SK-N-SH treated with all-trans-retinoic acid at 6 μM for 48 hours (cell line): ENCODE measurements at regions not wholly inside any gene's neighbourhood (a gene's known extent, or its start where the extent isn't known, plus 50 kb on each side); places are given as distances from the start of the nearest gene placed in this dataset.

Experiments
- ATAC-seq: fragments of 200-7000 bp; cut with Tn5 transposase; 3 replicates; pipeline ENCODE4 v1.9.1; 2020; ENCODE audit warnings: mild to moderate bottlenecking, moderate library complexity
- ARNTL ChIP-seq: fragments of 450-650 bp; formaldehyde crosslinking; IDR thresholded peaks from 2 replicates; pipeline ENCODE4 v1.5.0; 2020; ENCODE audit warnings: low read depth, mild to moderate bottlenecking, moderate library complexity, borderline replicate concordance
- BACH2 ChIP-seq: fragments of 250-450 bp; sonication (Bioruptor Pico); IDR thresholded peaks from 2 replicates; pipeline ENCODE4 v1.9.0; 2021; ENCODE audit warnings: mild to moderate bottlenecking, borderline replicate concordance
- CSDC2 ChIP-seq: fragments of 250-450 bp; sonication (Bioruptor Pico); IDR thresholded peaks from 2 replicates; pipeline ENCODE4 v1.5.0; 2020; ENCODE audit warnings: mild to moderate bottlenecking, moderate library complexity
- ESRRG ChIP-seq: fragments of 250-450 bp; sonication (Bioruptor Pico); IDR thresholded peaks from 2 replicates; pipeline ENCODE4 v1.6.1; 2021; ENCODE audit warnings: mild to moderate bottlenecking
- GLIS3 ChIP-seq: fragments of 250-450 bp; sonication (Bioruptor Pico); IDR thresholded peaks from 2 replicates; pipeline ENCODE4 v1.5.0; 2020; ENCODE audit warnings: mild to moderate bottlenecking, moderate library complexity
- ISL1 ChIP-seq: fragments of 250-450 bp; sonication (Bioruptor Pico); IDR thresholded peaks from 2 replicates; pipeline ENCODE4 v2.1.2; 2022; ENCODE audit warnings: mild to moderate bottlenecking, moderate library complexity
- OSR1 ChIP-seq: fragments of 250-450 bp; sonication (Bioruptor Pico); IDR thresholded peaks from 2 replicates; pipeline ENCODE4 v1.8.0; 2022; ENCODE audit warnings: moderate library complexity, mild to moderate bottlenecking, inconsistent platforms
- PPARA ChIP-seq: fragments of 250-450 bp; sonication (Bioruptor Pico); IDR thresholded peaks from 2 replicates; pipeline ENCODE4 v1.5.0; 2020; ENCODE audit warnings: mild to moderate bottlenecking, borderline replicate concordance
- RARB ChIP-seq: fragments of 250-450 bp; sonication (Bioruptor Pico); IDR thresholded peaks from 2 replicates; pipeline ENCODE4 v1.8.0; 2021; ENCODE audit warnings: mild to moderate bottlenecking, moderate library complexity
- SNAI2 ChIP-seq: fragments of 250-450 bp; sonication (Bioruptor Pico); IDR thresholded peaks from 2 replicates; pipeline ENCODE4 v1.5.0; 2020; ENCODE audit warnings: mild to moderate bottlenecking, moderate library complexity
- TCF4 ChIP-seq: fragments of 250-450 bp; sonication (Bioruptor Pico); IDR thresholded peaks from 2 replicates; pipeline ENCODE4 v1.8.0; 2021; ENCODE audit warnings: mild to moderate bottlenecking, moderate library complexity, borderline replicate concordance
- TOX ChIP-seq: fragments of 250-450 bp; sonication (Bioruptor Pico); IDR thresholded peaks from 2 replicates; pipeline ENCODE4 v1.8.0; 2021; ENCODE audit warnings: mild to moderate bottlenecking, moderate library complexity, borderline replicate concordance
- ZC3H10 ChIP-seq: fragments of 250-450 bp; sonication (Bioruptor Pico); IDR thresholded peaks from 2 replicates; pipeline ENCODE4 v1.5.1; 2021; ENCODE audit warnings: mild to moderate bottlenecking, moderate library complexity
- ZFP3 ChIP-seq: fragments of 250-450 bp; sonication (Bioruptor Pico); IDR thresholded peaks from 2 replicates; pipeline ENCODE4 v1.5.0; 2020; ENCODE audit warnings: mild to moderate bottlenecking, moderate library complexity
- ZNF565 ChIP-seq: fragments of 450-650 bp; formaldehyde crosslinking; conservative IDR thresholded peaks from 2 replicates; pipeline ENCODE4 v1.5.0; 2020; ENCODE audit warnings: low read depth, mild to moderate bottlenecking, moderate library complexity
- ZNF70 ChIP-seq: fragments of 450-650 bp; formaldehyde crosslinking; IDR thresholded peaks from 2 replicates; pipeline ENCODE4 v1.5.0; 2020; ENCODE audit warnings: mild to moderate bottlenecking, moderate library complexity
- ZNF8 ChIP-seq: fragments of 450-650 bp; formaldehyde crosslinking; IDR thresholded peaks from 2 replicates; pipeline ENCODE4 v1.5.0; 2020; ENCODE audit warnings: mild to moderate bottlenecking, moderate library complexity
- TF ChIP-seq, protein P1 (sequence below): fragments of 250-450 bp; sonication (Bioruptor Pico); IDR thresholded peaks from 2 replicates; pipeline ENCODE4 v1.8.0; 2020; ENCODE audit warnings: mild to moderate bottlenecking, moderate library complexity, borderline replicate concordance
- TF ChIP-seq, protein P2 (sequence below): fragments of 250-450 bp; sonication (Bioruptor Pico); IDR thresholded peaks from 2 replicates; pipeline ENCODE4 v1.8.0; 2021; ENCODE audit warnings: low read depth, mild to moderate bottlenecking, moderate library complexity, borderline replicate concordance
- TF ChIP-seq, protein P3 (sequence below): fragments of 250-450 bp; sonication (Bioruptor Pico); IDR thresholded peaks from 2 replicates; pipeline ENCODE4 v1.5.0; 2020; ENCODE audit warnings: mild to moderate bottlenecking, moderate library complexity
- TF ChIP-seq, protein P4 (sequence below): fragments of 250-450 bp; sonication (Bioruptor Pico); IDR thresholded peaks from 2 replicates; pipeline ENCODE4 v1.5.1; 2021; ENCODE audit warnings: mild to moderate bottlenecking, moderate library complexity
- TF ChIP-seq, protein P5 (sequence below): fragments of 250-450 bp; sonication (Bioruptor Pico); IDR thresholded peaks from 2 replicates; pipeline ENCODE4 v1.5.1; 2020; ENCODE audit warnings: low read depth, mild to moderate bottlenecking, moderate library complexity

DNA sequence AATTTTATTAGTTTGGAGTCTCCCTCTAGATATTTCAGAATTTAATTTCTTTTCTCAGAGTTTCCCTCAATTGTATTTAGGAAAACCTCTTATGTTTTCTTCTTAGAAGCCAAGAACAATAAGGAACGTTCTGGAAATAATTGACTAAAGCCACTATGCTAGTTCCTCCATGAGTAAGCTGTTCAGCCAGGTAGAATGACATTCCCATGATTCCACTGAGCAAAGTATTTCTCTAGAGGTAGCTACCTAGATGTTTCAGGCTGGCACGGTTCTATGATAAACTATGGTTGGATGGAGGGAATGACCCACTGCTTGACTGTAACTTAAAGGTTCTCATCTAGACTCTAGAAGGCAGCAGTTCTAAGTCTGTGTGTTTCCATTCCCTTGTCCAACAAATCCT lies 62.4 kb downstream of the CLDN17 start:
- ATAC-seq: no peak
- no peak for TF ChIP-seq SNAI2 (CRISPR knock-in tag)
- TF ChIP-seq, protein P1, sequence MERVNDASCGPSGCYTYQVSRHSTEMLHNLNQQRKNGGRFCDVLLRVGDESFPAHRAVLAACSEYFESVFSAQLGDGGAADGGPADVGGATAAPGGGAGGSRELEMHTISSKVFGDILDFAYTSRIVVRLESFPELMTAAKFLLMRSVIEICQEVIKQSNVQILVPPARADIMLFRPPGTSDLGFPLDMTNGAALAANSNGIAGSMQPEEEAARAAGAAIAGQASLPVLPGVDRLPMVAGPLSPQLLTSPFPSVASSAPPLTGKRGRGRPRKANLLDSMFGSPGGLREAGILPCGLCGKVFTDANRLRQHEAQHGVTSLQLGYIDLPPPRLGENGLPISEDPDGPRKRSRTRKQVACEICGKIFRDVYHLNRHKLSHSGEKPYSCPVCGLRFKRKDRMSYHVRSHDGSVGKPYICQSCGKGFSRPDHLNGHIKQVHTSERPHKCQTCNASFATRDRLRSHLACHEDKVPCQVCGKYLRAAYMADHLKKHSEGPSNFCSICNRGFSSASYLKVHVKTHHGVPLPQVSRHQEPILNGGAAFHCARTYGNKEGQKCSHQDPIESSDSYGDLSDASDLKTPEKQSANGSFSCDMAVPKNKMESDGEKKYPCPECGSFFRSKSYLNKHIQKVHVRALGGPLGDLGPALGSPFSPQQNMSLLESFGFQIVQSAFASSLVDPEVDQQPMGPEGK (CRISPR knock-in tag): no peak
- TF ChIP-seq PPARA: no peak
- no peak for TF ChIP-seq ARNTL (CRISPR knock-in tag)
- TF ChIP-seq ESRRG (CRISPR knock-in tag): no peak
- no peak for TF ChIP-seq CSDC2
- no peak for TF ChIP-seq ZNF565 (CRISPR knock-in tag)
- no peak for TF ChIP-seq ZNF8 (CRISPR knock-in tag)
- TF ChIP-seq BACH2: no peak
- TF ChIP-seq ISL1 (CRISPR knock-in tag): no peak

DNA sequence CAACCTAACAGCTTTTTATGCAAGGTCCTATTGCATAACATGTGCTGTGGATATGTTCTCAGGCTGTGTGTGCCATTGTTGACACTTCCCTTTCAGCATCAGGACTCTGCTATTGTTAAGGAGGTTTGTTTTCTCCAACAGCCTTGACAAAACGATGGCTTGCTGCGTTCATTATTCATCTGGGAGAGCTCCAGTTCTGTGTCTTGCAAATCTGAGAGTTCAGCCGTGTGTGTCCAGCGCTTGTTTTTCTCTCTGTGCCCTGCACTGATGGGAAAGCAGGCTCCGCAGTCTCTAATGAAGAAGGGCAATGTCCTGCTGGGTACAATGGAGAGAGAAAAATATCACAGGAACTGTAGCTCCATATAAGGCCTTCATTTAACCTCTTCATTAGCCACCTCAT lies 63.7 kb downstream of the CLDN17 start:
- ATAC-seq: no peak
- TF ChIP-seq, protein P2, sequence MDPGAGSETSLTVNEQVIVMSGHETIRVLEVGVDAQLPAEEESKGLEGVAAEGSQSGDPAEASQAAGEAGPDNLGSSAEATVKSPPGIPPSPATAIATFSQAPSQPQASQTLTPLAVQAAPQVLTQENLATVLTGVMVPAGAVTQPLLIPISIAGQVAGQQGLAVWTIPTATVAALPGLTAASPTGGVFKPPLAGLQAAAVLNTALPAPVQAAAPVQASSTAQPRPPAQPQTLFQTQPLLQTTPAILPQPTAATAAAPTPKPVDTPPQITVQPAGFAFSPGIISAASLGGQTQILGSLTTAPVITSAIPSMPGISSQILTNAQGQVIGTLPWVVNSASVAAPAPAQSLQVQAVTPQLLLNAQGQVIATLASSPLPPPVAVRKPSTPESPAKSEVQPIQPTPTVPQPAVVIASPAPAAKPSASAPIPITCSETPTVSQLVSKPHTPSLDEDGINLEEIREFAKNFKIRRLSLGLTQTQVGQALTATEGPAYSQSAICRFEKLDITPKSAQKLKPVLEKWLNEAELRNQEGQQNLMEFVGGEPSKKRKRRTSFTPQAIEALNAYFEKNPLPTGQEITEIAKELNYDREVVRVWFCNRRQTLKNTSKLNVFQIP: no peak
- TF ChIP-seq PPARA (no peak), GLIS3 (CRISPR knock-in tag) (no peak), ISL1 (CRISPR knock-in tag) (no peak), ZFP3 (CRISPR knock-in tag) (no peak), ZC3H10 (CRISPR knock-in tag) (no peak), ZNF70 (CRISPR knock-in tag) (no peak), RARB (CRISPR knock-in tag) (no peak), ESRRG (CRISPR knock-in tag) (no peak), ARNTL (CRISPR knock-in tag) (no peak), OSR1 (no peak), SNAI2 (CRISPR knock-in tag) (no peak), TOX (no peak), ZNF565 (CRISPR knock-in tag) (no peak)
- TF ChIP-seq, protein P3, sequence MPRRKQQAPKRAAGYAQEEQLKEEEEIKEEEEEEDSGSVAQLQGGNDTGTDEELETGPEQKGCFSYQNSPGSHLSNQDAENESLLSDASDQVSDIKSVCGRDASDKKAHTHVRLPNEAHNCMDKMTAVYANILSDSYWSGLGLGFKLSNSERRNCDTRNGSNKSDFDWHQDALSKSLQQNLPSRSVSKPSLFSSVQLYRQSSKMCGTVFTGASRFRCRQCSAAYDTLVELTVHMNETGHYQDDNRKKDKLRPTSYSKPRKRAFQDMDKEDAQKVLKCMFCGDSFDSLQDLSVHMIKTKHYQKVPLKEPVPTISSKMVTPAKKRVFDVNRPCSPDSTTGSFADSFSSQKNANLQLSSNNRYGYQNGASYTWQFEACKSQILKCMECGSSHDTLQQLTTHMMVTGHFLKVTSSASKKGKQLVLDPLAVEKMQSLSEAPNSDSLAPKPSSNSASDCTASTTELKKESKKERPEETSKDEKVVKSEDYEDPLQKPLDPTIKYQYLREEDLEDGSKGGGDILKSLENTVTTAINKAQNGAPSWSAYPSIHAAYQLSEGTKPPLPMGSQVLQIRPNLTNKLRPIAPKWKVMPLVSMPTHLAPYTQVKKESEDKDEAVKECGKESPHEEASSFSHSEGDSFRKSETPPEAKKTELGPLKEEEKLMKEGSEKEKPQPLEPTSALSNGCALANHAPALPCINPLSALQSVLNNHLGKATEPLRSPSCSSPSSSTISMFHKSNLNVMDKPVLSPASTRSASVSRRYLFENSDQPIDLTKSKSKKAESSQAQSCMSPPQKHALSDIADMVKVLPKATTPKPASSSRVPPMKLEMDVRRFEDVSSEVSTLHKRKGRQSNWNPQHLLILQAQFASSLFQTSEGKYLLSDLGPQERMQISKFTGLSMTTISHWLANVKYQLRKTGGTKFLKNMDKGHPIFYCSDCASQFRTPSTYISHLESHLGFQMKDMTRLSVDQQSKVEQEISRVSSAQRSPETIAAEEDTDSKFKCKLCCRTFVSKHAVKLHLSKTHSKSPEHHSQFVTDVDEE (CRISPR knock-in tag): no peak
- TF ChIP-seq, all 23 proteins: peak for 0

DNA sequence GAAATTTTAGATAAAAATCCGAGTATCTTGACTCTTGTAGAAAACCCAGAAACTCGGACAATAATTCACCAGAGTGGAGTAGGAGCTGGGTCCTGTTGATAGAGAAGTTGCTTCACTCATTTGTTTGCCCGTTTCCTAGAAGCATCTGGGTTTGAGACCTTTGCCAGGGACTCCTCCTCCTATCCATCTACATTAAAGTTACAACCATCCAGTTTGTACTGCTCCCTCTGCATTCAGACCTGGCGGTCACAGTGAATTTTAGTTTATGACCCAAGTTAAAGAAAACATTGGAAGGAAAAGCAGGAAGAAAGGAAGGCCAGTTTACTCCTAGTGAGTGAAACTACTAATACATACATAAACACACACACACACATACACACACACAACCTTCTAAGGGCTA lies 64.6 kb downstream of the CLDN17 start:
- ATAC-seq: no peak
- TF ChIP-seq, protein P4, sequence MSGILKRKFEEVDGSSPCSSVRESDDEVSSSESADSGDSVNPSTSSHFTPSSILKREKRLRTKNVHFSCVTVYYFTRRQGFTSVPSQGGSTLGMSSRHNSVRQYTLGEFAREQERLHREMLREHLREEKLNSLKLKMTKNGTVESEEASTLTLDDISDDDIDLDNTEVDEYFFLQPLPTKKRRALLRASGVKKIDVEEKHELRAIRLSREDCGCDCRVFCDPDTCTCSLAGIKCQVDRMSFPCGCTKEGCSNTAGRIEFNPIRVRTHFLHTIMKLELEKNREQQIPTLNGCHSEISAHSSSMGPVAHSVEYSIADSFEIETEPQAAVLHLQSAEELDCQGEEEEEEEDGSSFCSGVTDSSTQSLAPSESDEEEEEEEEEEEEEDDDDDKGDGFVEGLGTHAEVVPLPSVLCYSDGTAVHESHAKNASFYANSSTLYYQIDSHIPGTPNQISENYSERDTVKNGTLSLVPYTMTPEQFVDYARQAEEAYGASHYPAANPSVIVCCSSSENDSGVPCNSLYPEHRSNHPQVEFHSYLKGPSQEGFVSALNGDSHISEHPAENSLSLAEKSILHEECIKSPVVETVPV: no peak
- TF ChIP-seq ISL1 (CRISPR knock-in tag) (no peak), ZNF70 (CRISPR knock-in tag) (no peak), CSDC2 (no peak), RARB (CRISPR knock-in tag) (no peak), OSR1 (no peak), ZNF565 (CRISPR knock-in tag) (no peak), TOX (no peak), ARNTL (CRISPR knock-in tag) (no peak), ZFP3 (CRISPR knock-in tag) (no peak), GLIS3 (CRISPR knock-in tag) (no peak), BACH2 (no peak), ZNF8 (CRISPR knock-in tag) (no peak), ZC3H10 (CRISPR knock-in tag) (no peak), TCF4 (CRISPR knock-in tag) (no peak)
- TF ChIP-seq, protein P1 (CRISPR knock-in tag): no peak
- TF ChIP-seq, protein P5, sequence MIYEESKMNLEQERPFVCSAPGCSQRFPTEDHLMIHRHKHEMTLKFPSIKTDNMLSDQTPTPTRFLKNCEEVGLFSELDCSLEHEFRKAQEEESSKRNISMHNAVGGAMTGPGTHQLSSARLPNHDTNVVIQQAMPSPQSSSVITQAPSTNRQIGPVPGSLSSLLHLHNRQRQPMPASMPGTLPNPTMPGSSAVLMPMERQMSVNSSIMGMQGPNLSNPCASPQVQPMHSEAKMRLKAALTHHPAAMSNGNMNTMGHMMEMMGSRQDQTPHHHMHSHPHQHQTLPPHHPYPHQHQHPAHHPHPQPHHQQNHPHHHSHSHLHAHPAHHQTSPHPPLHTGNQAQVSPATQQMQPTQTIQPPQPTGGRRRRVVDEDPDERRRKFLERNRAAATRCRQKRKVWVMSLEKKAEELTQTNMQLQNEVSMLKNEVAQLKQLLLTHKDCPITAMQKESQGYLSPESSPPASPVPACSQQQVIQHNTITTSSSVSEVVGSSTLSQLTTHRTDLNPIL (CRISPR knock-in tag): no peak
